GM19035 (cell line): ENCODE measurements at regions not wholly inside any gene's neighbourhood (a gene's known extent, or its start where the extent isn't known, plus 50 kb on each side); places are given as distances from the start of the nearest gene placed in this dataset.

Source experiments
- ATAC-seq: cut with Tn5 transposase; IDR thresholded peaks from one replicate; pipeline ENCODE4 v1.9.1; 2021; ENCODE audit not compliant: unreplicated experiment

- no peak for ATAC-seq
Measured at GRCh38 chr14:101024686-101025085, 121.2 kb upstream of the RTL1 start.

- ATAC-seq = no peak
Measured at GRCh38 chr14:101025131-101025530, 121.6 kb upstream of the RTL1 start.

DNA sequence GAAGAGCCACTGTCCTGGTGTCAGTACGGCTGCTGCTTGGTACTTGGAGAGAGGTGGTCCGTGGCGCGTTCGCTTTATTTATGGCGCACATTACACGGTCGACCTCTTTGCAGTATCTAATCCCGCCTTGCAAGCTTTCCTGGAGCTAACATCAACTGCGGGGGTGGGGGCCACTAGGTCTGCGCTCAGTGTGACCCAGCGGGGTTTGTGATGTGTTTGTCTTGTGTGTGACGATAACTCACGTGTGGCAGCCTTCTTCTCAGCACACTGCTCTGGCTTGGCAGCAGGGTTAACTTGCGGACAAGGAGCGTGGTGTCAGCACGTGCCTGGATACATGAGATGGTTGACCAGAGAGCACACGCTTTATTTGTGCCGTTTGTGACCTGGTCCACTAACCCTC lies 122.2 kb upstream of the RTL1 start:
- ATAC-seq = no peak

- ATAC-seq = no peak
Measured at GRCh38 chr14:101026341-101026740, 122.8 kb upstream of the RTL1 start.

DNA sequence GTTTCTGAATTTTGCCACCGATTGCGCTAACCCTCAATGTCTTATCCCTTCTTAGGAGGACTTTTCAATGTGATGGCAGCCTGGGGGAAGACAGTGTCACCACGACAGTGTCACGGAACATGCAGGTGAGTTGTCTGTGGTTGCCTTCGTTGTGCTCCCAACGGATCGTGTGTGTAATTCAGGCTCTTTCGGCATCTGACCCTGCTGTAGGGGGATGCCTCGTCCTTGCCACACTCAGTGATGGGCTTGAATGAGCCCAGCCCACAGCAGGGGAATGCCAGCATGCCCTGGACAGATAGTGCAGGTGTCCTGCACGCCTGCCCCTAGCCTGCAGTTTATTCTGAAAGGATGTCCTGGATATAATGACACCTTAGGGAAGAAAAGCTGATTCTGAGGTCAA lies 123.8 kb upstream of the RTL1 start:
- ATAC-seq = no peak

DNA sequence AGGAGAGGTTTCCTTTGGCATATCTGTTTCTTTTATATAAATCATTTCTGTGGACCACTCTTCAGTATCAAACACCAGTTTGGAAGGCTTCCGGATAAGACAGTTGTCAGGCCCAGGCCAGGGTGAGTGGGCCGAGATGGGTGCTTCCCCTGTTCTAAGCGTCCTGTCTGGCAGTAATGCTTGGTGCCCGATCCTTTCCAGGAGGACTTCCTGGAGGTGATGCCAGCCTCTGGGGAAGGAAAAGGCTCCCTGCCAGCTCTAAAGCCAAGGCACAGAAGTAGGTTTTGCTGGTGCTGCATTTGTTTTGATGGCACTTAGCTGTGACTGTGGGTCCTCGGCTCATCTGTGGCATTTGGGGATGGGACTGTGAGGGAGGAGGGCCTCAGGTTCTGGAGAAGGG lies 124.4 kb upstream of the RTL1 start:
- ATAC-seq = no peak

- ATAC-seq = no peak
Measured at GRCh38 chr14:101028971-101029667, 125.6 kb upstream of the RTL1 start.

DNA sequence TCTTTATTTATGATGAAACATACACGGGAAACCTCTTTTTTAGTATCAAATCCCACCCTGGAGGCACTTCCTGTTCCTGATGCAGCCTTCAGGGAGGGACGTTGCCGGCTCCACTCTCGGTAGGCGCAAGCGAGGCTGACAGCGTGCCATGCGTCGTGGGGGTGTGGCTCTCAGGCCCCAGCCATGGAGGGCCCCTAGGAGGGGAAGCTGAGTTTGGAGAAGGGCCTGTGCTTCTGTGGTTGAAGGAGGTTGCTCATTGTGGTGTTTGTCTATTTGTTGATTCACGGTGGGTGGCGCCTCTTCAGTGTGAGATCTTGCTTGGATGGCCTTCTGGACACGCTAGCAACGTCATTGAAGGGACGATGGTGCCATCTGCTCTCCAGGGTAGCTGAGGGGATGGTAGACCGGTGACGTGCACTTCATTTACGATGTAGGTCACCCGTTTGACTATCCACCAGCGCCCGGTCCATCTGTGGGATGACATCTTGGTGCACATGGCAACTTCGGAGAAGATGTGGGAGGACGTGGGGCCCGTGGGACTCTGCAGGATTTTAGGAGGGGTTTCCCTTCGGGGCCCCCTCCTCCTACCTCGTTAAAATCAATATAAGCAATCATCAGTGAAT lies 126.3 kb upstream of the RTL1 start:
- ATAC-seq = no peak

DNA sequence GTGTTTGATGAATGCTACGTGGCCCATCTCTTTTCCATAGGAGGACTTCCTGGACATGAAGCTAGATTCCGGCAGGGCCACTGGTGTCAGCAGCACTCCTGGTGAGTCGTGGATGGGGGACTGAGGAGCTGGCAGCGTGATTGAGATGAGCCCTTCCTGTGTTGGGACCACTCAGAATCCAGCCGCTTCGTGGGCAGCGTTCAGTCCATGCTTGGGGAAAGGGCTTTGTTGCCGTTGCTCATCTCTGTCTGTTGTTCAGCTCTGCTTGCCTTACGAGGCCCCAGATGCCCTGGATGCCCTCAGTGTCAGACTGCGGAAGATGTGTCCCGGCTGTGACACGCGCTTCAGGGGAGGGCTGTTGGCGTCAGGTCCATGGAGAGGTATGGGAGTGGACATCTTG lies 127.1 kb upstream of the RTL1 start:
- no peak for ATAC-seq

DNA sequence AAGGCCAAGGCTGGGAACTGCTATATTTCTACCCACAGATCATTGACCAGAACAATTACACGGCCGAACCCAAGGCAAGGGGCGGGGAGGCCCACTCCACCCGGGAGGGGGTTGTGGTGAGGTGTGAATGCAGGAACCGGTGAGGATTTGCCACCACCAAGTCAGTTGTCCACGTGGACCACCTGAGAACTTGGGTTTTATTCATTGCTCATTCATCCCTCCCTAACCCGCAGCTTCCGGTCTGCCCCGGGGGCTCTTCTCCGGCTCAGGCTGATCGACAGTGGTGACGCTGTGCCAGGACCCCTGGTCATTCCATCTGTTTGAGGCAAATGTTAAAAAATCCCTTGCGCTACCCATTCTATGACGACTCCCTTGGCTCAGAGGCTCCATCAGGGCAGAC lies 127.7 kb upstream of the RTL1 start:
- no peak for ATAC-seq

GRCh38 chr14:101031721-101032120 lies 128.2 kb upstream of the RTL1 start:
- no peak for ATAC-seq

- ATAC-seq = no peak
Measured at GRCh38 chr14:101032433-101032832, 128.9 kb upstream of the RTL1 start.

GRCh38 chr14:101033006-101033405 lies 129.5 kb upstream of the RTL1 start:
- no peak for ATAC-seq

DNA sequence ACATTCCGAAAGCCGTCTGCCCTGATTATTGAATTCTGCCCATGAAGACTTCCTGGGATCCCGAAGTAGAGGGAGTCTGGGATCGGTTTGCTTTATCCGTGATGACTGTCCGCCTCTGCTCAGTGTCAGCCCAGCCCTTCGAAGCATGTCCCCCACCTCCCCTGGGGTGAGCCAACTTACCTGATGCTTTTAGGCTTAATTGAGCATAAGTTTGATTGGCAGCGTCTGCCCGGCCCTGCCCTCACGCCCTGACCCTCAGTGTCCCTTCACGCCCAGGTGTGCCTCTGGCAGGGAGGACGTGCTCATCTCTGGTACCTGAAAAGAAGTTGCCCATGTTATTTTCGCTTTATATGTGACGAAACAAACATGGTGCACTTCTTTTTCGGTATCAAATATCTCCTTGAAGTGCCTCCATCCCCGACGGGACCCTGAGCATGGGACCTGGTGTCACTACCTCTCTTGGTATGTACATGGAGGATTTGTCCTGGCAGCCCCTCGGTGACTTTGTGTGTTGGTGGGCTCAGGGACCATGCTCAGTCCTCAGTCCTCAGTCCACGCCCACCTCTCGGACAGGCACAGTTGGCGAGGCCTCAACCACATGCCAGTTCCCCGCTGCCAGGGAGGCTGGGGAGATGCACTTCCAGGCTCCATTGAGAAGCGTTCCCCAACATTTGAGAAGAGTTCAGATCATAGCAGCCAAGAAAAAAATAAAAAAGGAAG lies 130.1 kb upstream of the RTL1 start:
- no peak for ATAC-seq

GRCh38 chr14:101034986-101035385 lies 131.5 kb upstream of the RTL1 start:
- no peak for ATAC-seq

DNA sequence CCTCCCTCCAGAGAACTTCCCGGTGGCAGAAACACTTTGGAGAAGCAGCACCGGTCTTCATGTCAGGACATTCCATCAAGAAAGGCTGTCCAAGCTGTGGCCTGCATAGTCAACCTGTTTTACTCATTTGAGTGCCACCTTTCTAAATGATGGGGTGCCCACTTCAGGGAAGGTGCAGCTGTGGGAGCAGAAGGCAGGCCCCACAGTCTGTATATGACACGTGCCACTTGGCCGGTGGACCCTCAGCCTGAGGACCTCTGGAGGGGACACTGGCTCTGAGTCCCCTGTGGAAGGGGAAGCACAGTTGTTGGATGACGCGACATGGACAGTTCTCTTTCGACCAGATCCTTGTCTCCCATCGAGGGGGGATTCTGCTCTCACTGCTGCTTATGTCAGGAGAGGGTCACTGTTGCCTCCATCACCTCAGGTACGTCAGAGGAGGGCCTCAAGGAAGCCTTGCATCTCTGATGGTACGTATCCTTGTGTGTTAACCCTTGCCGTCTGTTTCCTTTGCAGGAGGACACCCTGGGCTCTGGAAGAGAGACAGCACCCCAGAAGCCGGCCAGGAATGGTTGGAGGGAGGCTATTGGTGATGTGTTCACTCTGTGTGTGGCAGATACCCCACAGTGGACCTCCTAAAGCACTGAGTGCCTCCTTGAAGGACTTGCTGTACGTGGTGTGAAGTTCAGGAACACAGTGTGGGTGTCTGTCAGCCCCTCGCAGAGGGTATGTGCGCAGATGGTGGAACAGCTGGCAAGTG lies 132.1 kb upstream of the RTL1 start:
- no peak for ATAC-seq

- no peak for ATAC-seq
Measured at GRCh38 chr14:101037021-101037817, 133.7 kb upstream of the RTL1 start.

- no peak for ATAC-seq
Measured at GRCh38 chr14:101039031-101039754, 135.7 kb upstream of the RTL1 start.

DNA sequence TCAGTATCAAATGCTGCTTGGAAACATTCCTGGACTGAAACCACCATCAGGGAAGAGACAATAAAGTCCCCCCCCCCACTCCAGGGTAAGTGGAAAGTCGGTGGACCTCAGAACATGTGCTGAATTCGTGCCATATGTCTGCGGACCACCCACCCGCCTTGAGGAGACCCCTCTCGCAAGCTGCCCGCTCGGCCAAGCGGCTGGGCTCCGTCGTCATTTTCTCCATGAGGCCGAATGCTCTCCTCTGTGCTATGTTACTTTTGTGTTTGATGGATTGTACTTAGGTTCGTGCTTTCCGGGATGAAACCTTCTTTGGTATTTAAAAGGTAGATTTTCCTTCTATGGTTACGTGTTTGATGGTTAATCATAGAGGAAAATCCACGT lies 136.2 kb upstream of the RTL1 start:
- no peak for ATAC-seq
